ENCODE measurements at regions not wholly inside any gene's neighbourhood (a gene's known extent, or its start where the extent isn't known, plus 50 kb on each side); places are given as distances from the start of the nearest gene placed in this dataset.

DNA sequence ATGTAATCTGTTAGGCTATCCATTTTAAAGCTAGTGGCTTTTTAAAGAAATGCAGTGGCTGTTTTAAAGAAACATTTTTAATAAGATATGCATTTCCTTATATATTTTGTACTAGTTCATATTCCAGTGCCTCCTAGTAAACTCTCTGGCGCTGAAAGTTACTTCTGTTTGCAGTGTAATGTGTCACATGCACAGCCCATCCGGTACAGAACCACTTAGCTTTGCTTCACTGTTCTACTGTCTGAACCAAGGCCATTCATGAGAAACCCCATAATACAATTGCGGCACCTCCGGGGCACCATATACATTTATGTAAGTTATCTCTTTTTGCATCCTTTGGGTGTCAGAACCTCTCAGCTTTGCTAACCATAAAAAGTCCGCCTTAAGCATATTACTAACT is 114.6 kb upstream of the KCTD1 start:
- TF ChIP-seq, protein P1, sequence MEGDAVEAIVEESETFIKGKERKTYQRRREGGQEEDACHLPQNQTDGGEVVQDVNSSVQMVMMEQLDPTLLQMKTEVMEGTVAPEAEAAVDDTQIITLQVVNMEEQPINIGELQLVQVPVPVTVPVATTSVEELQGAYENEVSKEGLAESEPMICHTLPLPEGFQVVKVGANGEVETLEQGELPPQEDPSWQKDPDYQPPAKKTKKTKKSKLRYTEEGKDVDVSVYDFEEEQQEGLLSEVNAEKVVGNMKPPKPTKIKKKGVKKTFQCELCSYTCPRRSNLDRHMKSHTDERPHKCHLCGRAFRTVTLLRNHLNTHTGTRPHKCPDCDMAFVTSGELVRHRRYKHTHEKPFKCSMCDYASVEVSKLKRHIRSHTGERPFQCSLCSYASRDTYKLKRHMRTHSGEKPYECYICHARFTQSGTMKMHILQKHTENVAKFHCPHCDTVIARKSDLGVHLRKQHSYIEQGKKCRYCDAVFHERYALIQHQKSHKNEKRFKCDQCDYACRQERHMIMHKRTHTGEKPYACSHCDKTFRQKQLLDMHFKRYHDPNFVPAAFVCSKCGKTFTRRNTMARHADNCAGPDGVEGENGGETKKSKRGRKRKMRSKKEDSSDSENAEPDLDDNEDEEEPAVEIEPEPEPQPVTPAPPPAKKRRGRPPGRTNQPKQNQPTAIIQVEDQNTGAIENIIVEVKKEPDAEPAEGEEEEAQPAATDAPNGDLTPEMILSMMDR (IDR thresholded peaks at IDR 0.05; ENCODE audit: poor library complexity): no peak
- TF ChIP-seq EZH2phosphoT487 (IDR thresholded peaks at IDR 0.05; ENCODE audit: low read depth, severe bottlenecking, unreplicated experiment): no peak
- TF ChIP-seq EZH2 (IDR thresholded peaks at IDR 0.05; ENCODE audit: borderline replicate concordance): no peak
